Stimulated activated CD4-positive, alpha-beta T cell treated with anti-CD3 and anti-CD28 coated beads, Interleukin-12 subunit alpha, Interleukin-12 subunit beta, amount 100 ng/mL, for 48 hours (primary cell): ENCODE measurements at regions not wholly inside any gene's neighbourhood (a gene's known extent, or its start where the extent isn't known, plus 50 kb on each side); places are given as distances from the start of the nearest gene placed in this dataset.

Experiments
- DNase-seq, 3 donors: peaks; one replicate each; pipeline ENCODE4 v3.0.0-alpha.2; 2020; ENCODE audit warnings: low read depth in 2 of 3, low spot score in 1 of 3

DNA sequence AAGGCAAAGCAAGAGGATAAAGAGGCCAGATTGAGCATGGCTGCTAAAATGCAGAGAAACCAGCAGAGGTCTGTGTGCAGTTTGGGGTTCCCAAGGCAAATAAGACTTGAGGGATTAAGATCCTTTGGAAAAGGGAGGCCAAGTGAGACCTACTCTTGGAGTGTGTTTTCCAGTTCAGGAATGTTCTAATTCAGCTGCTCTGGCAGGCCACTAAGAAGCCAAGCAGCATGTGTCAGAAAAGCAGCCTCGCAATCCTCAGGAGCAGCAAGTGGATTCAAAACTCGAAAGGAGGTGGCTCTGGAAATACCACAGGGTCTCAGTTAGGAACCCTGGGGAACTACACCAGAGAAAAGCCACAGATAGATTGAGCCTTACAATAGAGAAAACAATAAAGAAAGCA is 569.2 kb downstream of the METTL4 start:
- DNase-seq, result no peak

DNA sequence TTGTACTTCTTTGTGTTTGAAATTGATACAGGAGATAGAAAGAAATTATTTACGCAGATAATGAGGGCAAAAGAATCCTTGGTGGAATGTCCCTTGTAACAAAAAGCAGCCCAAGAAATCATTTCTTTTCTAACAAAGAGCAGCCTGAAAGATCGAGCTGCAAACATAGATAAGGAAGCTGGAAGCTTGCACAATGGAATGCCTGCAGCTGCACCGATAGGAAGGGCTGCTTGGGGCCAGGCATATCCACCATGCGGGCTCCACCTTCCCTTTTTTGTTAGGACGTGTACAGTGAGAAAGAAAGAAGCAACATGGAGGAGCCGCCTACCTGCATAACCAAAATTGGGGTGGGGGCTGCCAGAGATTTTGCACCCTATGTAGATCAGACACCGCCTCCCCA is 568.7 kb downstream of the METTL4 start:
- DNase-seq, result no peak

DNA sequence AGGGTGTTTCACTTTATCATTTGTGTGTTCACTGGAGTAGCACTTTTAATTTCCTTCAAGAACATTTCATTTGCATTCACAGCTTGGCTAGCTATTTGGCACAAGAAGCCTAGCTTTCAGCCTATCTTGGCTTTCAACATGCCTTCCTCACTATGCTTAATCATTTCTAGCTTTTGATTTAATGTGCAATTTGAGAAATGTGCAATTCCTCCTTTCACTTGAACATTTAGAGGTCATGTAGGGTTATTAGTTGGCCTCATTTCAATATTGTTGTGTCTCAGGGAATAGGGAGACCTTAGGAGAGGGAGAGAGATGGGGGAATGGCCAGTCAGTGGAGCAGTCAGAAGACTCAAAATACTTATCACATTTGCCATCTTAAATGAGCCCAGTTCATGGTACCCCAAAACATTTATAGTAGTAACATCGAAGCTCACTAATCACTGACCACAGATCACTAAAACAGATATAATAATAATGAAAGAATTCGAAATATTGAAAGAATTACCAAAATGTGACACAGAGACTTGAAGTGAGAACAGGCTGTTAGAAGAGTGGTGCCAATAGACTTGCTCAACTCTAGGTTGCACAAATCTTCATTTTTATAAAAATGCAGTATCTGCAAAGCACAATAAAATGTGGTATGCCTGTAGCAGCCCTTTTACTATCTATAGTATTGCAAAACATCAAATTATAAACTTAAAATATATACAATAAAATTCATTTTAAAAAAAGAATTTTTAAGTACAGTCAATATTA is 561.2 kb downstream of the METTL4 start:
- DNase-seq, result no peak

DNA sequence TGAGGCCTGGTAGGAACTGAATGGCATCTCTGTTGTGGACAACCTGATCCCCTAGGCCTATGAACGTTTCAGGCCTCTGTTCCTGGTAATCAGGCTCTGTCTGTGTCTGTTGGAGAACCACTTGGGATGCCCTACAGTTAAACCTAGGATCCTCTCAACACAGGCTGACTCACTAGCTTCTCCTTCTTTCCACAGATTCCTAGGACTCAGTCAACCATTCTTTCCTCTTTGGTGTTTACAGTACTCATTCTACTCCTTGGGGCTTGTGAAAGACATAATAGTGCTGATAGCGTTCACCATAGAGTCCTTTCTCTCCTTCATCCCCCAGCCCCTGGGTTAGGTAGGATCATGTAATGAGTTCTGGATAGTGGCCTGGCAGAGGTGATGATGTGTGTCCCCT is 544.3 kb downstream of the METTL4 start:
- no peak for DNase-seq

DNA sequence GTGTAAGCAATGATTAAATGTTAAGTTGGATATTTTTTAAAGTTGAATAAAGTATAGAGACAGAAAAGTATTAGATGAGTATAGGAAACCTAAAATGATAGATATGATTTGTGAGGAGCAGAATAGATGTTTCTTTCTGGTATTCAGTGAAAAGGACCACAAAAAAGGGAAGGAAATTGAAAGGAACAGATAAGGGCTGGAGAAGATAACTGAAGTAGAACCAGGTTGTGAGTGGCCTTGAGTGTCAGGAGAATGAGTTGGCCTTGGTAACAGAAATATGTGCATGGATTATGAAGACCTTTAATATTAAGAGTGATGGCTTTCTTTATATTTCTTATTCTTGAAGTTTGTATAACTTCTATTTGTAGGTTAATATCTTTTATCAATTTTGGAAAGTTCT is 543.5 kb downstream of the METTL4 start:
- no peak for DNase-seq

DNA sequence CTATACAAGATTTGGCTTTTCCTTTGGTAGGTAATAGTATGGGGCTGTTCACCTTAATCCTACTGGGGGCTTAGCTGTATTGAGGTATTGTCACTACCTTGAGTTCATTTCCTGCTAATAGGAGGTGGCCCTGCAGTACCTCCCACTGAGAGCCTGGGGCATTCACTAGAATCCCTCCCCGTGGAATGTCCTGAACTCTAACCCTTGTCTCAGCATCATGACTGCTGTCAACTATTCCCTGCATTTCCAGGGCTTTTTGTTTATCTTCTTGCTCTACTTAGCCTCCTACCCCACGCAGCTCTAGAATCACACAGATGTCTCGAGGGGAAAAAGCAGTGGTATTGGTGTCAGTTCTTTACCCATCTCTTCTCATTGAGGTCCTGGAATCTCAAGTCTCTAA is 542.3 kb downstream of the METTL4 start:
- no peak for DNase-seq

DNA sequence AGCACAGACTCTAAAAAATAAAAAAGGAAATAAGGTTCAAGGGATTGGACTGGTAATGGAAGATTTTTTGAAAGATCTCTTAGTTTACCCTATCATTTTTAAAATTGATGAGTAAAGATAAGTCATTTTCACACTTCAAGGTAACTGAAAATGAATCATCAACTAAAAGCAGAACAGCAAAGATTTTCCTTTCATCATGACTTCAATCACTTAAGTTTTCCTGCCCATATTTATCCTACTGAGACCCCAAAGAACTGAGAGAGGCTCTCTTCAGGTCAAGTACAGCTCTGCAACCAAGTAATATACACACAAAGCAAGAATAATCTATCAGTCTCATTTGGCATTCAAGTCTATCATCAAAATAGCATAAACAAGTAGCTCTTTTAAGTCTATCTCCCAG is 540.7 kb downstream of the METTL4 start:
- no peak for DNase-seq

DNA sequence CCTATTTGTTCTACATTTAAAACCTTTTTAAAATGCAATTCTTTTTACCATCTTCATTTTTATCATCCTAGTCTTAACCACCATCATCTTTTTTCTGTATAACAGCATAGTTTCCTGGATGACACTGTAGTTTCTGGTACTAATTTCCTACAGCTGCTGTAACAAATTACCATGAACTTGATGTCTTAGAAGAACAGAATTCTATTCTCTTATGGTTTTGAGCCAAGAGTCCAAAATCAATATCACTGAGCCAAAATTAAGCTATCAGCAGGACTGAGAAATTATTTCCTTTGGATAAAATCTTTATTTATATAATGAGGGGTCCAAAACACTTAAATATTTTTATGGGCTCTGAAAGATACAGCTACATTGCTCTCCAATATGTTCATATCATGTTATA is 539.3 kb downstream of the METTL4 start:
- DNase-seq, result no peak

DNA sequence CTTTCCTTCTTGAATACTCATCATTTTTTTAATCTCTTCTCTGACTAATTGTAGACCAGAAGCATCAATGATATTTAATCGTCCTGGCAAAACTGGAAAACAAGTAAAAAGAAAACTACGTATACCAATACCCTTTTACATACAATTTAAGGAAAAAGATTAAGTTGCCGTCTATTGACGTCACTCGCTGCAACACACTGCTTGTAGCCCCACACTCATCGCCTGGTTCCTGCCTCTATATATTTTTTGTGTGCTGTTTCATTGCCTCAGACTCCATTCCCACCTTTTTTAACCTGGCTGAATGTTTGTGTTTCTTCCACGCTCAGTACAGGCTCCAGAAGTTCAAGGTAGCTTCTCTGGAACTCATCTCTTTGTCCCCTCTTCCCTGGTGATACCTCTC is 536.2 kb downstream of the METTL4 start:
- DNase-seq, result no peak

DNA sequence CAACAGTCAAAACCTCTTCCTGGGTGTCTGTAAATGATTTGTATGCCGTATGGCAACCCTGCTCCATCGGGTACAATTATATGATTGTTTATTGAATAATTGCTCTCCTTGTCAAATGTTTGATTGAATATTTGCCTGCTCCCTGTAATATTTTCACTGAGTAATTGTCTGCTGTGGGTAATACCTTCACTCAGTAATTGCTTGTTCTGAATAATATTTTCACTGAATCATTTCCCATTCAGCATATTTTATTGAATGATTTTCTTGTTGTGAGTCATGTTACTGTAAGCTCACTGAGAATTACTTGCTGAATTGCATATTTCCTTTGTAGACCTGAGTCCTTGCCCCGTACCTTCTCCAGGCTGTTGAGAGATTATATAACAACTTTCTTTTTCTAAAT is 535.2 kb downstream of the METTL4 start:
- DNase-seq, result no peak

DNA sequence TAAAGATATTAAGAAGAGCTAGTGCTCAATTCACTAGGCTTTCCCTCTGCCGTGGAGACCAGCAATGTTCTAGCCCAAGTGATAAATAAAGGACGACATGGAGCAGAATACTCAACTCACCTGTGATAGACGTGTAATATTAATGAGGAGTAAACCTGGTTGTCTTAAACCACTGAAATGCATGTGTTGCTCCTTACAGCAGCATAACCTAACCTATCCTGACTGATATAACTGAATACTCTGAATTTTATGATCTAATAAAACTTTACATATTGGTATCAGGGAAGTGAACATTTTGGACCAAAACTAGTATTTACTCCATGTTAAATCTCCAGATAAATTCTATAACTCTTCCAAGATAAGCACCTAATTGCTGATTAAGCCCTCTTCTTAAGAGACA is 531.0 kb downstream of the METTL4 start:
- no peak for DNase-seq

DNA sequence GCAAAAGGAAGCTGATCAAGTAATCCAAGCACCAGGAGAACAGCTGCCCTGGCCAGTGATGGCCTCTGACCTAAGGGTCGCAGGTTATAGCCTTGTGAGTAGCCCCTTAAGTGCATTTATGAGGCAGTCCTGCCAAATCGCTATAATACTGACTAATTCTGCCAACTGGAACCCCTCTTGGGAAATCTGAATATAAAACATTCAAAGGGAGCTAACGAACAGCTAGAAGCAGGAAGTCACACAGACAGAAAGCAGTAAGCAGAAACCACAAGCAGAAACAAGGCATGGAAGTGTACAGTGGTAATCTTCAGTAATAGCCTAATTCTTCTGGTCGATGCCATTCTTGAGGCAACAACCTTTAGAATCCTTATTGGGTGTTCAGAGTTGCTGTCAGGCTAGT is 521.3 kb downstream of the METTL4 start:
- no peak for DNase-seq

DNA sequence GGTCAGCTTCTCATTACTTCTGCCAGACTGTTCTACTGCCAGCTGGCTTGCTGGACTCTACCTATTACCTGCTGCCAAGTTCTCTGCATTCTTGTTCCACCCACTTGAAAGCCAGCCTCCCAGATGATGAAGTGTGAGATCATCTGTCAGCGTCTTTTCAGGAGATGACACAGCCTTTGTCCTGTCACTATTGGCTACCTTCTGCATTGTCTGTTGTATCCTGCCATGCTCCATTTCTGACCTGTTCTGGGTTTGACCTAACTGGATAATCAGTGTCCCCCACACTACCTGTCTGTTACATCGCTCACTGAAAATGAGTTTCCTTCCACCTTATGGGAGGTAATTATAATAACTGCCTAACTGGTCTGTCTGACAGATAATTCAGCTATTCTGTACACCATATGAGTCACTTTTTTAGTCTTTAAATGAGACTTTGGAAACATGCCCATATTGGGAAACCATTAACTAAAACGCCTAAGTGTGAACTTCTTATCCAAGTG is 520.6 kb downstream of the METTL4 start:
- no peak for DNase-seq

DNA sequence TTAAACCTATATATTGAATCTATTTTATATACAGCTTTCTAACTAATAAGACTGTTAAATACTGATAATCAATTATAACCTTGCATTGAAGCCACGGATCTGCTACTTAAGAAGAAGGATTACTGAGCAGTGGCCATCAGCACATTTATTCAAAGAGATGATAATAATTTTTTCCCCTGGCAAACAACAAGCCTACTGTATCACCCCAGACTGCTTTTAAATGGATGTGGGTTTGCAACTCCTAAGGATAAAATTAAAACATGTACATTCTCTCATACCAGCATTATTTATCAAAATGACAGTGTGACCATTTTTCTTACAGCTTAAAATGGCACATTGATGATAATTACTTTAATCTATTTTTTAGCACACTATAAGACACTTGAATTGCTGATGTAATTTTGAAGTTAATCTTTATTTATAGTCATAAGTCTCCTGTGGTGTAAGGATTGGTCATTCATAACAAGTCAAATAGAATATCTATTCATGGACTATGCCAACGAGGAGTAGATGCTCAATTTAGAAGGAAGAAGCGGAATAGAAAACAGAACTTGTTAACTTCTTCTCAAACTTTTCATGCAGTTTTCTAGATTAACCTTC is 517.7 kb downstream of the METTL4 start:
- DNase-seq, result no peak

DNA sequence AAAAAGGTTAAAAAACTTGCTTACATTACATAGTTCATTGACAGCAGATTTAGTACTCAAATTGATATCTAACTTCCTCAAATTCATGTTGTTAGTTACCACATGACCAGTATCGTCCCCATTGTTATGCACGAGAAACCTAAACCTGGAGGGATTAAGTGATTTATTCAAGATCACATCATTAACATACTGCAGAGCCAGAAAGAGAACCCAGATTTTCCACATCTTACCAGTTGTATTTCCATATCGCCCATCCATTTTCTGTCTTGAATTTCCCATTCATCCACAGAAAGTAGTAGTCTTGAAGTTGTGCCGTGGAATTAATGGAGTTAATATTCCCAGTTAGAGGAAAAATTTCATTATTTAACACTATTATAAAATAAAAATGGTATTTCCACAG is 512.0 kb downstream of the METTL4 start:
- DNase-seq, result no peak

DNA sequence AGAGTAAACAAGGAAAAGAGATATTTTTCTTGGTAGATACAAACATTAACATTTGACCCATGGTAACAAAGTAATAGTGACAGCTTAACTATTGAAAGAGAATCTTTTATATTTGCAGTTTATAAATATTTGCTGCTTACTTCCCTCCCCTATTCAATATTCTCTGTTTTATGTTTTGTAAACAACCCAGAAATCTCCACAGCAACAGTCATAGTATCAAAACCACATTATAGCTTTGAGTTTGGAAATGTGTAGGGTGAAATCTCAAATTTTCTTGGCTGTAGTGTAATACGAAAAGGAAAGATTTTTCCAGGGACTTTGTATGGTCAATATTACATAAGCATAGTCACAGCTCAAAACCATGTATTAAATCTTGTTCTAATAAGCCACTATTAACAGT is 511.2 kb downstream of the METTL4 start:
- no peak for DNase-seq

DNA sequence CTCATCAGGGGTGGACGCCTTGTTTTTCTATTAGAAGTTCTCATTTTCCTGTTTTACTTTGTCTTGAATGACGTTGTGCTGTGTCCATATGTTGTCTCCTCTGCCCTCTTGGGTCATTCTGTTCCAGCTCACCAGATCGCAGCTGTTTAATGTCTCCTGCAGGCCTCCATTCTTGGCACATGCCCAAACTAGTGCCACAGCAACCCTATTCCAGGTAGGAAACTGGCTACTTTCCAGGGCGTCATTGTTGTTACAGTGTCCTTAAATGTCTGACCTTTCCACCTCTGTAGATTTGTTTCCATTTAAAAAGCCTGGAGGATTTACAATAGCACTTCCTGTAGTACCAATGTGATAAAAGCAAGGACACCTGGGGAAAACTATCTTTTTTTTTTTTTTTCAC is 500.7 kb downstream of the METTL4 start:
- DNase-seq, result no peak

DNA sequence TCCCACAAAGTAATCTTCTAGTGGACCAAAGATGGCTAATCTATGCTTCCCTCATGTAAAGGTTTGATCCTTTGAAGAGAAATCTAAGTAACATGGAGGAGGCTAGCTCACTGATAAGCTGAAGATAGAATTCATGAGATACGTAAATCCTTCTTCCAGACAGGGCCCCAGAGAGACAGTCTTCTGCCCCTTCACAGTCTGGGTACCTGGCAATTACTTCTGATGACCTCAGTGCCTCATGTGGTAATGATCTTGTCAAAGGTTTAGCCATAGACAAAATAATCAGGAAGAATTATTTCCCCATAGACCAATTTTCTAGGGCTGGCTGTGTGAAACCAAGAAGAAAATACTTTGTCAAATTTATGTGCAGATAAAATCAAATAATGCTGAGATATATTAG is 495.8 kb downstream of the METTL4 start:
- no peak for DNase-seq

DNA sequence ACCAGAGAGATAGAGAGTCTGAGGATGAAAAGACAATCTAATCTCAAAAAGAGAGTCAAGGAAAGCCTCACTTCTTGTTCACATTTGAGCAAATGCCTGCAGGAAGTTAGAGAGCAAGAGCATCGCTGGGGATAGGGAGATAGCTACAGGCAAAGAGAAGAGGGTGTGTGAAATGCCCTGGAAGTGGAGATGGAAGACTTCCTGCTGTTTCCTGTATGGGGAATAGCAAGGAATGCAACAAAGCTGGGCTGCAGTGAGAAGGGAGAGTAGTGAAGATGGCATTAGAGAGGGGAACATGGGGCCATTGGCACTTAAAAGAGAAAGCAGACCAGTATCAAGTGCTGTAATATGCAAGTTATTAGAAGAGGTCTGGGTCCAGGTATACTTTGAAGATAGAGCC is 488.6 kb downstream of the METTL4 start:
- no peak for DNase-seq

DNA sequence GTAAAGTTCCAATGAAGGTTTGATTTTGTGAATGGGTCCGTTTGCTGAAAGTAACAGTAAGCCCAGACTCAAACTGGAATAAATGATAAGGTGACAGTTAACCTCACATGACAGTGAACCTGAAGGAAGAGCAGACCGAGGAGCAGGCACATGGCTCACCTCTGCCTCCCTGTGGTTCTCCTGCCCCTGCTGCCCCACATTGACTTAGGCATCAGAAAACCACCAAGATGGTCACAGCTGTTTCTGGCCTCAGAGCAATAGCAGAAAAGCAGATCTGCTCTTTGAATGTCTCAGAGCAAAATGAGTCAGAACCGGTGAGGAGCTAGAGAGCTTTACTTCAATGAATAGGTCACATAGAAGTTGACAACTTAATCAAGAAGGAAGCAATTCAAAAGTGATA is 487.6 kb downstream of the METTL4 start:
- no peak for DNase-seq

DNA sequence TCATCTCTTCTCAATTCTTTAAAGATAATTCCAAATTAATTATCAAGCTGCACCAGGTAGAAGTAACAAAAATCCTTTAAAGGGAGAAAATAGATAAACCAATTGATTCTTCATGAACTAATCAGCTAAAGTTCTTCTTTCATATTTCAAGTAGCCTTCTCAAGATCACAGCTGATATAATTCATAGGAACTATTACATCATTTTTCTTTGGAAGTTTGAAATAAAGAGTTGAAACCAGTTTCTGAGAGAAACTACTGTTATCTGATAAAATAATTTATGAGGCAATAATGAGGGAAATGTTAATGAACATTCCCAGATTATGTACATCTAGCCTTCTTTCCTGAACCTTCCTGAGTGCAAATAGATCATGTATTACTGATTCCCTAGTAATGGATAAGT is 484.9 kb downstream of the METTL4 start:
- no peak for DNase-seq

DNA sequence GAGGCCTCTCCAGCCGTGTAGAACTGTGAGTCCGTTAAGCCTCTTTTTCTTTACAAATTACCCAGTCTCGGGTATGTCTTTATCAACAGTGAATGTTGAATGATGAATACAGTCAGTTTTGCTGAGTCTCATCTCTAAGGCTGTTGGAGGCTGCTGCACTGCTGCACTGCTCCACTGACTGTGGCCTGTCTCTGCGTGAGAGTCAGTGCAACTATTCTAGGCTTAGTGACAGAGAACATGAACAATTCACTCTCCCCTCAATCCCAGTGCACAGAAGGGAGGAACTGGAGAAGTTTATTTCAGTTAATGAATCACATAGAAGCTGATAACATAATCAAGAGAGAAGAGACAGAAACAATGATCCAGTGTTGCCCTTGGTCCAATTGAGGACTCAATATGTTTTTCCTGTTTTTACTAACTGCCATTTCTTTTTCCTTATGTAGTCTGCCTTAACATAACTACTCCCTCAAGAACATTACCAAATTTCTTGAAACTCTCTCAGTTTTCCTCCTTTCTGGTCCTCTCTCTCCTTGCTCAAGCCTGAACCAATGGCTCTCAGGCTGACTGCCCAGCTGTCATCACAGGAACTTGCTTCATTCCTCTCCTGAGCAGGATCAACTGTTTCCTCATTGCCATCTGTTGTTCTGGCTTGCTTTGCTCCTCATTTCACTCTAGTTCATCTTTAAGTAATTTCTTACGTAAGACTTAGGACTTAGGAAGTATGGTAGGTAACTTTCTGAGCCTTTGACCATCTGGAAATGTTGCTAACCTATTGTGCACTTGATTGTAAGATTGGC is 483.2 kb downstream of the METTL4 start:
- DNase-seq, result no peak
